ENCODE measurements at regions not wholly inside any gene's neighbourhood (a gene's known extent, or its start where the extent isn't known, plus 50 kb on each side); places are given as distances from the start of the nearest gene placed in this dataset.

GRCh38 chr18:11392980-11393885 lies 216.2 kb upstream of the SLC35G4 start:
- no peak overlapping the region for H3K27ac Mint-ChIP-seq
- POLR2A ChIA-PET (ENCODE audit: partially characterized antibody) = no interaction called here
- H3K9me3 Mint-ChIP-seq = peaks cover 0 to 4% (median 0%) of the 10 kb centered on the region in 8 donors
- no peak overlapping the region for H3K4me3 Mint-ChIP-seq
- intact Hi-C loops (cut with micrococcal nuclease) = no loop called here
- no peaks in the 10 kb centered on the region for H3K36me3 ChIP-seq (ENCODE audit: insufficient read depth, low read length)
- H3K9me3 ChIP-seq (ENCODE audit: control insufficient read depth in 1 of 2, low read length in 2 of 2) = no peaks in the 10 kb centered on the region
- DNase-seq = no peak
- H3K4me3 ChIP-seq (ENCODE audit: low read length in 2 of 2) = no peak overlapping the region
- H3K4me1 Mint-ChIP-seq = no peaks in the 10 kb centered on the region
- CTCF ChIA-PET (ENCODE audit: partially characterized antibody) = no interaction called here
- H3K36me3 Mint-ChIP-seq = no peaks in the 10 kb centered on the region
- no peaks in the 10 kb centered on the region for H3K4me1 ChIP-seq (ENCODE audit: insufficient read depth, low read length)
- H3K27me3 Mint-ChIP-seq = peaks cover 1 to 3% of the 10 kb centered on the region in 2 donors
- H3K27me3 ChIP-seq (ENCODE audit: insufficient read depth, low read length) = no peaks in the 10 kb centered on the region
- no peak overlapping the region for H3K27ac ChIP-seq (ENCODE audit: low read depth, low read length)

GRCh38 chr18:11392292-11392691 lies 217.1 kb upstream of the SLC35G4 start:
- H3K36me3 ChIP-seq (ENCODE audit: insufficient read depth, low read length) = no peaks in the 10 kb centered on the region
- no peak overlapping the region for H3K27ac Mint-ChIP-seq
- no peaks in the 10 kb centered on the region for H3K36me3 Mint-ChIP-seq
- H3K4me3 Mint-ChIP-seq = no peak overlapping the region
- no peaks in the 10 kb centered on the region for H3K27me3 ChIP-seq (ENCODE audit: insufficient read depth, low read length)
- H3K9me3 Mint-ChIP-seq = peaks cover 0 to 4% (median 0%) of the 10 kb centered on the region in 8 donors
- intact Hi-C loops (cut with micrococcal nuclease) = no loop called here
- H3K9me3 ChIP-seq (ENCODE audit: control insufficient read depth in 1 of 2, low read length in 2 of 2) = no peaks in the 10 kb centered on the region
- POLR2A ChIA-PET (ENCODE audit: partially characterized antibody) = no interaction called here
- DNase-seq = no peak
- no peaks in the 10 kb centered on the region for H3K4me1 ChIP-seq (ENCODE audit: insufficient read depth, low read length)
- no peak overlapping the region for H3K27ac ChIP-seq (ENCODE audit: low read depth, low read length)
- H3K4me3 ChIP-seq (ENCODE audit: low read length in 2 of 2) = no peak overlapping the region
- H3K27me3 Mint-ChIP-seq = peaks cover 1 to 3% of the 10 kb centered on the region in 2 donors
- CTCF ChIA-PET (ENCODE audit: partially characterized antibody) = no interaction called here
- no peaks in the 10 kb centered on the region for H3K4me1 Mint-ChIP-seq

- H3K36me3 Mint-ChIP-seq = no peaks in the 10 kb centered on the region
- no peaks in the 10 kb centered on the region for H3K4me1 Mint-ChIP-seq
- intact Hi-C loops (cut with micrococcal nuclease) = no loop called here
- no peak overlapping the region for H3K27ac Mint-ChIP-seq
- Histone ChIP-seq H3K27ac (ENCODE audit: low read depth, low read length) (no peak overlapping the region), H3K4me1 (ENCODE audit: insufficient read depth, low read length) (no peaks in the 10 kb centered on the region), H3K9me3 (ENCODE audit: control insufficient read depth in 1 of 2, low read length in 2 of 2) (no peaks in the 10 kb centered on the region), H3K27me3 (ENCODE audit: insufficient read depth, low read length) (no peaks in the 10 kb centered on the region), H3K4me3 (ENCODE audit: low read length in 2 of 2) (no peak overlapping the region), H3K36me3 (ENCODE audit: insufficient read depth, low read length) (no peaks in the 10 kb centered on the region)
- H3K27me3 Mint-ChIP-seq = peaks cover 1 to 3% of the 10 kb centered on the region in 2 donors
- H3K4me3 Mint-ChIP-seq = no peak overlapping the region
- peaks cover 0 to 4% (median 0%) of the 10 kb centered on the region in 8 donors for H3K9me3 Mint-ChIP-seq
- ChIA-PET POLR2A (ENCODE audit: partially characterized antibody) (no interaction called here), CTCF (ENCODE audit: partially characterized antibody) (no interaction called here)
- DNase-seq = no peak
These were observed 217.7 kb upstream of the SLC35G4 start for GRCh38 chr18:11391661-11392060.

GRCh38 chr18:11388755-11389680 lies 220.4 kb upstream of the SLC35G4 start:
- H3K27me3 ChIP-seq (ENCODE audit: insufficient read depth, low read length) = no peaks in the 10 kb centered on the region
- H3K36me3 Mint-ChIP-seq = no peaks in the 10 kb centered on the region

GRCh38 chr18:11387880-11388279 lies 221.5 kb upstream of the SLC35G4 start:
- H3K27ac Mint-ChIP-seq = no peak overlapping the region
- H3K27me3 ChIP-seq (ENCODE audit: insufficient read depth, low read length) = no peaks in the 10 kb centered on the region

More at GRCh38 chr18:11388755-11389680, 220.4 kb upstream of the SLC35G4 start:
- POLR2A ChIA-PET (ENCODE audit: partially characterized antibody) = no interaction called here
- Histone ChIP-seq H3K27ac (ENCODE audit: low read depth, low read length) (no peak overlapping the region), H3K36me3 (ENCODE audit: insufficient read depth, low read length) (no peaks in the 10 kb centered on the region), H3K9me3 (ENCODE audit: control insufficient read depth in 1 of 2, low read length in 2 of 2) (no peaks in the 10 kb centered on the region), H3K4me1 (ENCODE audit: insufficient read depth, low read length) (no peaks in the 10 kb centered on the region), H3K4me3 (ENCODE audit: low read length in 2 of 2) (no peak overlapping the region)
- Mint-ChIP-seq H3K27ac (no peak overlapping the region), H3K4me3 (no peak overlapping the region), H3K9me3 (peaks cover 0 to 1% (median 0%) of the 10 kb centered on the region in 8 donors), H3K27me3 (peaks cover 0 to 1% of the 10 kb centered on the region in 2 donors), H3K4me1 (no peaks in the 10 kb centered on the region)
- CTCF ChIA-PET (ENCODE audit: partially characterized antibody) = no interaction called here
- no peak for DNase-seq
- intact Hi-C loops (cut with micrococcal nuclease) = no loop called here

GRCh38 chr18:11383381-11383780 lies 226.0 kb upstream of the SLC35G4 start:
- no peak overlapping the region for H3K4me3 Mint-ChIP-seq
- no peak overlapping the region for H3K27ac Mint-ChIP-seq
- POLR2A ChIA-PET (ENCODE audit: partially characterized antibody) = no interaction called here
- no peaks in the 10 kb centered on the region for H3K9me3 ChIP-seq (ENCODE audit: control insufficient read depth in 1 of 2, low read length in 2 of 2)
- H3K27me3 ChIP-seq (ENCODE audit: insufficient read depth, low read length) = no peaks in the 10 kb centered on the region
- no peak for DNase-seq
- H3K27me3 Mint-ChIP-seq = peaks cover 0 to 1% of the 10 kb centered on the region in 2 donors
- H3K4me3 ChIP-seq (ENCODE audit: low read length in 2 of 2) = no peak overlapping the region
- intact Hi-C loops (cut with micrococcal nuclease) = no loop called here
- H3K9me3 Mint-ChIP-seq = peaks cover 0 to 1% (median 0%) of the 10 kb centered on the region in 8 donors
- H3K4me1 ChIP-seq (ENCODE audit: insufficient read depth, low read length) = no peaks in the 10 kb centered on the region
- no peaks in the 10 kb centered on the region for H3K36me3 Mint-ChIP-seq
- H3K36me3 ChIP-seq (ENCODE audit: insufficient read depth, low read length) = no peaks in the 10 kb centered on the region
- H3K27ac ChIP-seq (ENCODE audit: low read depth, low read length) = no peak overlapping the region
- CTCF ChIA-PET (ENCODE audit: partially characterized antibody) = no interaction called here
- H3K4me1 Mint-ChIP-seq = no peaks in the 10 kb centered on the region

More at GRCh38 chr18:11387880-11388279, 221.5 kb upstream of the SLC35G4 start:
- H3K9me3 Mint-ChIP-seq = peaks cover 0 to 1% (median 0%) of the 10 kb centered on the region in 8 donors
- no peaks in the 10 kb centered on the region for H3K36me3 Mint-ChIP-seq
- H3K4me1 Mint-ChIP-seq = no peaks in the 10 kb centered on the region
- ChIA-PET CTCF (ENCODE audit: partially characterized antibody) (no interaction called here), POLR2A (ENCODE audit: partially characterized antibody) (no interaction called here)
- Histone ChIP-seq H3K36me3 (ENCODE audit: insufficient read depth, low read length) (no peaks in the 10 kb centered on the region), H3K4me1 (ENCODE audit: insufficient read depth, low read length) (no peaks in the 10 kb centered on the region), H3K27ac (ENCODE audit: low read depth, low read length) (no peak overlapping the region), H3K9me3 (ENCODE audit: control insufficient read depth in 1 of 2, low read length in 2 of 2) (no peaks in the 10 kb centered on the region), H3K4me3 (ENCODE audit: low read length in 2 of 2) (no peak overlapping the region)
- DNase-seq = no peak
- no peak overlapping the region for H3K4me3 Mint-ChIP-seq
- peaks cover 0 to 1% of the 10 kb centered on the region in 2 donors for H3K27me3 Mint-ChIP-seq
- intact Hi-C loops (cut with micrococcal nuclease) = no loop called here

GRCh38 chr18:11380968-11381367 lies 228.4 kb upstream of the SLC35G4 start:
- Histone ChIP-seq H3K4me1 (ENCODE audit: insufficient read depth, low read length) (no peaks in the 10 kb centered on the region), H3K27ac (ENCODE audit: low read depth, low read length) (no peak overlapping the region), H3K36me3 (ENCODE audit: insufficient read depth, low read length) (no peaks in the 10 kb centered on the region), H3K9me3 (ENCODE audit: control insufficient read depth in 1 of 2, low read length in 2 of 2) (no peaks in the 10 kb centered on the region), H3K4me3 (ENCODE audit: low read length in 2 of 2) (no peak overlapping the region), H3K27me3 (ENCODE audit: insufficient read depth, low read length) (no peaks in the 10 kb centered on the region)
- ChIA-PET CTCF (ENCODE audit: partially characterized antibody) (no interaction called here), POLR2A (ENCODE audit: partially characterized antibody) (no interaction called here)
- peaks cover 0 to 1% (median 0%) of the 10 kb centered on the region in 4 donors for H3K4me1 Mint-ChIP-seq
- peaks cover 0 to 3% of the 10 kb centered on the region in 2 donors for H3K27me3 Mint-ChIP-seq
- no peaks in the 10 kb centered on the region for H3K36me3 Mint-ChIP-seq
- H3K4me3 Mint-ChIP-seq = no peak overlapping the region
- no peak overlapping the region for H3K27ac Mint-ChIP-seq
- DNase-seq = no peak
- intact Hi-C loops (cut with micrococcal nuclease) = no loop called here
- peaks cover 0 to 4% (median 0%) of the 10 kb centered on the region in 8 donors for H3K9me3 Mint-ChIP-seq

Data from CD4-positive, alpha-beta memory T cell (primary cell).